ENCODE measurements at regions not wholly inside any gene's neighbourhood (a gene's known extent, or its start where the extent isn't known, plus 50 kb on each side); places are given as distances from the start of the nearest gene placed in this dataset.
"Not testable (repeated sequence)": the region's sequence is repeated elsewhere in the genome, so short reads cannot be mapped to it uniquely, and the experiment has no call there.

- intact Hi-C loops (cut with DNase I; ENCODE audit: low total_unique reads); H3K9me3 ChIP-seq; DNase-seq (ENCODE audit: low spot score in 2 of 2); H3K27ac ChIP-seq; H3K36me3 ChIP-seq; H3K27me3 ChIP-seq; H3K4me3 ChIP-seq; H3K4me1 ChIP-seq: not testable (repeated sequence)
These were observed 51.9 kb downstream of the DIPK2A start for GRCh38 chr3:144023543-144023942.

- Histone ChIP-seq H3K9me3 (no peaks in the 10 kb centered on the region), H3K4me1 (no peaks in the 10 kb centered on the region), H3K27me3 (no peaks in the 10 kb centered on the region), H3K27ac (no peak overlapping the region), H3K36me3 (no peaks in the 10 kb centered on the region), H3K4me3 (no peak overlapping the region)
- no peak for DNase-seq (ENCODE audit: low spot score in 2 of 2)
- TF ChIP-seq POLR2AphosphoS5 (IDR thresholded peaks at IDR 0.05) = no peak
- no peak for TF ChIP-seq CTCF (IDR thresholded peaks at IDR 0.05)
- TF ChIP-seq POLR2A (IDR thresholded peaks at IDR 0.05) = no peak
- intact Hi-C loops (cut with DNase I; ENCODE audit: low total_unique reads) = no loop called here
These were observed 57.3 kb downstream of the DIPK2A start for GRCh38 chr3:144028798-144029411.

DNA sequence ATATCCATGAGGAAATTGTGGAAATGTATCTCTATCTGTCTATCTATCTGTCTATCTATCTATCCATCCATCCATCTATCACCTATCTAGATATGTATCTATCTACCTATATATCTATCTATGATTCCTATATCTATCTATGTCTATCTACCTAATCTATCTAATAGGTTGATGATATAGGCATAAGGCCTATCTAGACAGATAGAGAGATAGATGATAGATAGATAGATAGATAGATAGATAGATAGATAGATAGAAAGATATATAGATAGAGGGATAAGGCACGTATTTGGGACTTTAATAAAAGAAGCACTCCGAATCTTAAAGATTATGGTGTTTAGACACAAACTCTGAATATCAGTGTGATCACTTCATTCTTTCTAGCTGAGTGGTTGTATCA lies 58.1 kb downstream of the DIPK2A start:
- Histone ChIP-seq H3K36me3 (no peaks in the 10 kb centered on the region), H3K4me3 (no peak overlapping the region), H3K4me1 (no peaks in the 10 kb centered on the region), H3K27me3 (no peaks in the 10 kb centered on the region), H3K27ac (no peak overlapping the region), H3K9me3 (no peaks in the 10 kb centered on the region)
- intact Hi-C loops (cut with DNase I; ENCODE audit: low total_unique reads) = no loop called here
- no peak for DNase-seq (ENCODE audit: low spot score in 2 of 2)
- TF ChIP-seq CTCF (IDR thresholded peaks at IDR 0.05) = no peak
- no peak for TF ChIP-seq POLR2AphosphoS5 (IDR thresholded peaks at IDR 0.05)
- no peak for TF ChIP-seq POLR2A (IDR thresholded peaks at IDR 0.05)

DNA sequence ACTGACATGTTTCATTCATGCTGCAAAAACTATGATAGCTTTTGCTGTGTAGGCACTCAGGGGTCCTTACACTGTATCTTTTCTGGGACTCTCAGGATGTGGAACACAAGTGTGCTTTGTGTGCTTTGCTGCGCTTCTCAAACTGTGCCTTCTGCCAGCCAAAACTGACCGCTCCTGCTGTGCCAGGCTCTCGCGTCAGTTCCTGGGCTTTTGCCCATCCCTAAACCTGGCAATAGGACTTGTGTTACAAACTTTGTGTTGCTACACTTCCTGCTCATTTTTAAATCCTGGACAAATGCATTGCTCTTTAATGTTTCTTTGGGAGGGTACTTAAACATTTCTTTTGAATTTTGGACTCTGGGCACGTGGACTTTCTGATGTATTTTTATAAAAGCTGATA lies 60.3 kb downstream of the DIPK2A start:
- peak; percentile 72 to 81 for DNase-seq (ENCODE audit: low spot score in 2 of 2)
- no peaks in the 10 kb centered on the region for H3K4me1 ChIP-seq
- no peaks in the 10 kb centered on the region for H3K27me3 ChIP-seq
- no peak overlapping the region for H3K4me3 ChIP-seq
- no peaks in the 10 kb centered on the region for H3K9me3 ChIP-seq
- no peak for TF ChIP-seq CTCF (IDR thresholded peaks at IDR 0.05)
- no peak for TF ChIP-seq POLR2A (IDR thresholded peaks at IDR 0.05)
- TF ChIP-seq POLR2AphosphoS5 (IDR thresholded peaks at IDR 0.05) = no peak
- peak overlapping the region in 1 of 2 donors; percentile 48 for H3K27ac ChIP-seq
- intact Hi-C loops (cut with DNase I; ENCODE audit: low total_unique reads) = no loop called here
- no peaks in the 10 kb centered on the region for H3K36me3 ChIP-seq

DNA sequence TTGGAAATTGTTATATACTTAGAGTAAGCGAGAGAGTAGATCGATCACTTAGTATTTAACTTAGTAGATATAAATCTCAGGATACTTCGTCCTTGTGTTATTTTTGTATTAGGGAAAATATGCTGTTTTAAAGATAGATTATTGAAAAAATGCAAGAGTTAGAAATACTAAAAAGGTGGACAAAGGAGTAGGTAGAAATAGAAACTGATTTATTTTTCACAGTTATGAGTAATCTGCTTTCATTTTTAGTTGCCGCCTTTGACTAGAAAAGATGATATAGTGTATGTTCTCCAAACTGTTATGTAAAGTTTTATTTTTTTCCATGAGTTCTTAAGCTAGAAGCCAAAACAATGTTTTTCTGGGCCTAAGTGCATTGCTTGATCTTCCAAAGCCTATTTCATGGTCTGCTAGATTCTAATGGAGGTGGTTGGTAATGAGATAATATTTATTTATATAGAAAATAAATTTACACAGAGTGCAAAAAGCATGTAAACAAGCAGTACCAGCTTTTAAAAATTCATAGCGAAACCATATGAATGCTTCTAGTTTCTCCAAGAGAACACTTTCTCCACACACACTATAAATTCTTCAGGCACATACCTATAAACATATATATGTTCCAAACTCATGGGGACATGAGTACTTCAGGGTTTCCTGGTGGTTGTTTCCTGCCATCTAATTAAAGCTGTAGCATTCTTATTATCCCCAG lies 61.1 kb downstream of the DIPK2A start:
- Histone ChIP-seq H3K4me3 (no peak overlapping the region), H3K27ac (no peak overlapping the region), H3K36me3 (no peaks in the 10 kb centered on the region), H3K27me3 (no peaks in the 10 kb centered on the region), H3K4me1 (no peaks in the 10 kb centered on the region), H3K9me3 (no peaks in the 10 kb centered on the region)
- no peak for TF ChIP-seq POLR2AphosphoS5 (IDR thresholded peaks at IDR 0.05)
- TF ChIP-seq CTCF (IDR thresholded peaks at IDR 0.05) = no peak
- intact Hi-C loops (cut with DNase I; ENCODE audit: low total_unique reads) = no loop called here
- DNase-seq (ENCODE audit: low spot score in 2 of 2) = no peak

All from breast epithelium (tissue), 4 donors.